Amniotic epithelial cell (primary cell): ENCODE measurements at regions not wholly inside any gene's neighbourhood (a gene's known extent, or its start where the extent isn't known, plus 50 kb on each side); places are given as distances from the start of the nearest gene placed in this dataset.
"Not testable (repeated sequence)": the region's sequence is repeated elsewhere in the genome, so short reads cannot be mapped to it uniquely, and the experiment has no call there.

ENCODE experiments used
- DNase-seq: peaks from one replicate; pipeline ENCODE4 v3.0.0-alpha.2; 2010; ENCODE audit warnings: low read depth

- peak; percentile 29 for DNase-seq
These were observed 504.6 kb upstream of the NR5A2 start for GRCh38 chr1:199522936-199523335.

- DNase-seq, result peak; percentile 31
These were observed 498.2 kb upstream of the NR5A2 start for GRCh38 chr1:199529324-199529723.

GRCh38 chr1:199533361-199533760, 494.1 kb upstream of the NR5A2 start:
- DNase-seq, result not testable (repeated sequence)

GRCh38 chr1:199545780-199546179, 481.7 kb upstream of the NR5A2 start:
- peak; percentile 15 for DNase-seq

- DNase-seq, result peak; percentile 10
These were observed 481.2 kb upstream of the NR5A2 start for GRCh38 chr1:199546323-199546722.

GRCh38 chr1:199549421-199549820, 478.1 kb upstream of the NR5A2 start:
- no peak for DNase-seq

GRCh38 chr1:199550199-199551065, 477.1 kb upstream of the NR5A2 start:
- peak; percentile 21 for DNase-seq

- peak; percentile 73 for DNase-seq
These were observed 475.4 kb upstream of the NR5A2 start for GRCh38 chr1:199551967-199552565.

- DNase-seq, result no peak
These were observed 474.4 kb upstream of the NR5A2 start for GRCh38 chr1:199553104-199553503.

GRCh38 chr1:199561334-199561733, 466.2 kb upstream of the NR5A2 start:
- peak; percentile 8 for DNase-seq

GRCh38 chr1:199573047-199573446, 454.5 kb upstream of the NR5A2 start:
- DNase-seq, result no peak

GRCh38 chr1:199574950-199575349, 452.6 kb upstream of the NR5A2 start:
- no peak for DNase-seq

GRCh38 chr1:199580300-199580699, 447.2 kb upstream of the NR5A2 start:
- no peak for DNase-seq

- DNase-seq, result no peak
These were observed 442.1 kb upstream of the NR5A2 start for GRCh38 chr1:199585392-199585791.

- DNase-seq, result no peak
These were observed 436.8 kb upstream of the NR5A2 start for GRCh38 chr1:199590708-199591107.

GRCh38 chr1:199591468-199591867, 436.0 kb upstream of the NR5A2 start:
- no peak for DNase-seq

GRCh38 chr1:199593475-199593874, 434.0 kb upstream of the NR5A2 start:
- DNase-seq, result no peak

GRCh38 chr1:199596448-199596847, 431.1 kb upstream of the NR5A2 start:
- not testable (repeated sequence) for DNase-seq

GRCh38 chr1:199597152-199597551, 430.4 kb upstream of the NR5A2 start:
- DNase-seq, result no peak

- no peak for DNase-seq
These were observed 419.1 kb upstream of the NR5A2 start for GRCh38 chr1:199608414-199608813.

- peak; percentile 62 for DNase-seq
These were observed 414.3 kb upstream of the NR5A2 start for GRCh38 chr1:199612976-199613774.

- no peak for DNase-seq
These were observed 410.6 kb upstream of the NR5A2 start for GRCh38 chr1:199616947-199617346.

GRCh38 chr1:199619223-199619622, 408.3 kb upstream of the NR5A2 start:
- peak; percentile 88 for DNase-seq
